Gastrocnemius medialis (tissue), 4 donors: ENCODE measurements at regions not wholly inside any gene's neighbourhood (a gene's known extent, or its start where the extent isn't known, plus 50 kb on each side); places are given as distances from the start of the nearest gene placed in this dataset.

Experiments
- CTCF ChIP-seq, 5 experiments: fragments of 450-650 bp in 3 of 5; fragments of 200-600 bp in 2 of 5; sonication (generic) in 2 of 5; IDR thresholded peaks in 4 of 5; conservative IDR thresholded peaks in 1 of 5; 1 replicate in 4 of 5; 2 replicates in 1 of 5; pipeline ENCODE4 v1.5.1; 2016 to 2019; ENCODE audit warnings: antibody characterized with exemption in 5 of 5, mild to moderate bottlenecking in 3 of 5, moderate library complexity in 3 of 5
- POLR2A ChIP-seq, 2 donors: fragments of 450-650 bp; IDR thresholded peaks; one replicate each; pipeline ENCODE4 v1.6.1; 2017; ENCODE audit warnings: antibody characterized with exemption in 2 of 2, mild to moderate bottlenecking in 2 of 2, moderate library complexity in 2 of 2

- TF ChIP-seq CTCF (IDR thresholded peaks at IDR 0.05 in 4 of 5, conservative IDR thresholded peaks at IDR 0.05 in 1 of 5) (no peak), POLR2A (IDR thresholded peaks at IDR 0.05) (no peak)
These were observed 96.1 kb upstream of the SYNDIG1 start for GRCh38 chr20:24373372-24373771.
